GM12892 (cell line): ENCODE measurements at regions not wholly inside any gene's neighbourhood (a gene's known extent, or its start where the extent isn't known, plus 50 kb on each side); places are given as distances from the start of the nearest gene placed in this dataset.

Source experiments
- POLR2A ChIP-seq: IDR thresholded peaks from 2 replicates; pipeline ENCODE4 v1.6.1; 2011; ENCODE audit warnings: low read depth, low read length, control low read depth
- POLR2AphosphoS5 ChIP-seq: IDR thresholded peaks from 2 replicates; pipeline ENCODE4 v1.6.1; 2011; ENCODE audit warnings: low read depth, low read length, control low read depth
- TAF1 ChIP-seq: IDR thresholded peaks from 2 replicates; pipeline ENCODE4 v1.6.1; 2011; ENCODE audit warnings: low read depth, mild to moderate bottlenecking, control low read depth, low read length, borderline replicate concordance

DNA sequence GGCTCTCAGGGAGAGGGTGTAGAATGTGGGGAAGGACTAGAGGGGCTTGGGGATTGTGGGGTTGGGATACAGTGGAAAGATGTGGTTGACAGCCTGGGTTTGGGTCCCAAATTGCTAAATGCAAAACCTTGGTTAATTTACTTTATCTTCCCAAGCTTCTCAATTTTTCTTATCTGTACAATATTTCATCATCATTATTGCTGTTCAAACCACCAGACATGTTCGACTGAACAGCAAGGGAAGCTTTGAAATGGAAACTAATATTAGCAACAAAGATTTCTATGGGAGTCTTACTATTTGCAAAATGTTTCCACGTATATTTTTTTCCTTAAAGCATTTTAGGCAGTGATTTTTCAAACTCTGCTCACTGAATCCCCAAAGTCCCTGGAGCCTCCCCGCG lies 67.0 kb upstream of the KAZN start:
- TF ChIP-seq TAF1, result no peak
- no peak for TF ChIP-seq POLR2A
- TF ChIP-seq POLR2AphosphoS5, result no peak
